GM12892 (cell line): ENCODE measurements at regions not wholly inside any gene's neighbourhood (a gene's known extent, or its start where the extent isn't known, plus 50 kb on each side); places are given as distances from the start of the nearest gene placed in this dataset.

Source experiments
- POLR2A ChIP-seq: IDR thresholded peaks from 2 replicates; pipeline ENCODE4 v1.6.1; 2011; ENCODE audit warnings: low read depth, low read length, control low read depth
- POLR2AphosphoS5 ChIP-seq: IDR thresholded peaks from 2 replicates; pipeline ENCODE4 v1.6.1; 2011; ENCODE audit warnings: low read depth, low read length, control low read depth
- TAF1 ChIP-seq: IDR thresholded peaks from 2 replicates; pipeline ENCODE4 v1.6.1; 2011; ENCODE audit warnings: low read depth, mild to moderate bottlenecking, control low read depth, low read length, borderline replicate concordance

- no peak for TF ChIP-seq POLR2AphosphoS5
- no peak for TF ChIP-seq TAF1
- no peak for TF ChIP-seq POLR2A
These were observed 1093.9 kb downstream of the AACS start for GRCh38 chr12:126159139-126159538.
